A549 (cell line): ENCODE measurements at regions not wholly inside any gene's neighbourhood (a gene's known extent, or its start where the extent isn't known, plus 50 kb on each side); places are given as distances from the start of the nearest gene placed in this dataset.

ENCODE experiments used
- ATAC-seq, 2 experiments: fragments of 200-7000 bp in 1 of 2; fragments of >200 bp in 1 of 2; cut with Nextera tagmentation in 1 of 2; cut with Tn5 transposase in 1 of 2; 3 replicates each; pipeline versions ENCODE4 v1.8.0 to v1.9.1; 2018 to 2020; ENCODE audit warnings: mild to moderate bottlenecking in 1 of 2, moderate library complexity in 1 of 2
- CTCF ChIA-PET: fragments of 300-600 bp; sonication (Branson Sonifier 250); formaldehyde crosslinking; extraction: SDS; loops from one replicate; lab custom pipeline; 2021; ENCODE audit warnings: antibody characterized with exemption, inconsistent platforms; lab: Yijun Ruan, JAX
- POLR2A ChIA-PET: fragments of 350-600 bp; formaldehyde crosslinking; extraction: SDS; loops from one replicate; lab custom pipeline; 2021; ENCODE audit warnings: antibody characterized with exemption, inconsistent platforms; lab: Yijun Ruan, JAX
- DNase-seq, 2 experiments: peaks; one replicate each; pipeline versions ENCODE4 v3.0.0 to v3.0.0-alpha.2; 2011 to 2016; ENCODE audit warnings: low read depth in 1 of 2, low spot score in 1 of 2
- FAIRE-seq: peaks from 2 replicates; lab custom pipeline; 2011; peaks lifted over from hg19 to GRCh38; lab: Jason Lieb, UNC
- H3K27ac ChIP-seq, 2 experiments: fragments of >200 bp; sonication (Bioruptor Twin); formaldehyde crosslinking; 3 replicates each; pipeline ENCODE4 v1.5.1; 2016 to 2017
- H3K4me1 ChIP-seq: fragments of >200 bp; sonication (Bioruptor Twin); formaldehyde crosslinking; 3 replicates; pipeline ENCODE4 v1.6.1; 2016
- H3K4me2 ChIP-seq: fragments of >200 bp; sonication (Bioruptor Twin); formaldehyde crosslinking; 3 replicates; pipeline ENCODE4 v1.6.1; 2016
- H3K4me3 ChIP-seq: fragments of >200 bp; sonication (Bioruptor Twin); formaldehyde crosslinking; 3 replicates; pipeline ENCODE4 v1.5.1; 2016
- H3K9me3 ChIP-seq: fragments of >200 bp; sonication (Bioruptor Twin); formaldehyde crosslinking; 3 replicates; pipeline ENCODE4 v1.6.1; 2016
- BCL3 ChIP-seq: fragments of >200 bp; sonication (Bioruptor Twin); formaldehyde crosslinking; IDR thresholded peaks from 3 replicates; pipeline ENCODE4 v1.6.1; 2016
- E2F6 ChIP-seq: IDR thresholded peaks from 2 replicates; pipeline ENCODE4 v1.6.1; 2012; ENCODE audit warnings: low read depth, borderline replicate concordance
- ELK1 ChIP-seq: fragments of 150-350 bp; IDR thresholded peaks from 2 replicates; pipeline ENCODE4 v1.6.1; 2014; ENCODE audit warnings: low read depth, mild to moderate bottlenecking, low read length
- EP300 ChIP-seq, 2 experiments: fragments of >200 bp; sonication (Bioruptor Twin); formaldehyde crosslinking; IDR thresholded peaks; 2 replicates in 1 of 2; 3 replicates in 1 of 2; pipeline ENCODE4 v1.6.1; 2016 to 2017
- ESRRA ChIP-seq: fragments of 150-350 bp; IDR thresholded peaks from 2 replicates; pipeline ENCODE4 v1.6.1; 2014; ENCODE audit warnings: mild to moderate bottlenecking, low read length, borderline replicate concordance
- HDAC2 ChIP-seq: fragments of 200-600 bp; sonication (generic); IDR thresholded peaks from 2 replicates; pipeline ENCODE4 v1.6.1; 2016
- HEYL ChIP-seq: fragments of 250-450 bp; sonication (Bioruptor Pico); IDR thresholded peaks from 2 replicates; pipeline ENCODE4 v1.8.0; 2021; ENCODE audit warnings: mild to moderate bottlenecking, moderate library complexity
- HMGXB4 ChIP-seq: fragments of 250-450 bp; sonication (Bioruptor Pico); IDR thresholded peaks from 2 replicates; pipeline ENCODE4 v1.5.0; 2021; ENCODE audit warnings: mild to moderate bottlenecking, moderate library complexity, borderline replicate concordance
- HOXB13 ChIP-seq: fragments of 250-450 bp; sonication (Bioruptor Pico); IDR thresholded peaks from 2 replicates; pipeline ENCODE4 v1.5.0; 2020; ENCODE audit warnings: low read depth, mild to moderate bottlenecking, moderate library complexity
- KDM1A ChIP-seq: fragments of 200-600 bp; sonication (generic); IDR thresholded peaks from 2 replicates; pipeline ENCODE4 v1.6.1; 2016; ENCODE audit warnings: low read depth, mild to moderate bottlenecking
- KDM5A ChIP-seq: fragments of 200-600 bp; sonication (generic); IDR thresholded peaks from 2 replicates; pipeline ENCODE4 v1.6.1; 2016; ENCODE audit warnings: antibody characterized with exemption, mild to moderate bottlenecking
- NFE2L2 ChIP-seq: fragments of 150-350 bp; conservative IDR thresholded peaks from 2 replicates; pipeline ENCODE4 v1.6.1; 2014; ENCODE audit warnings: low read length
- NPAS2 ChIP-seq: fragments of 250-450 bp; sonication (Bioruptor Pico); IDR thresholded peaks from 2 replicates; pipeline ENCODE4 v1.8.0; 2022; ENCODE audit warnings: mild to moderate bottlenecking, moderate library complexity, borderline replicate concordance
- REST ChIP-seq: fragments of 200-600 bp; sonication (generic); IDR thresholded peaks from 2 replicates; pipeline ENCODE4 v1.6.1; 2016; ENCODE audit warnings: antibody characterized with exemption, mild to moderate bottlenecking, moderate library complexity
- RFX5 ChIP-seq: fragments of 450-650 bp; IDR thresholded peaks from 2 replicates; pipeline ENCODE4 v1.7.1; 2014; ENCODE audit warnings: antibody characterized with exemption, mild to moderate bottlenecking, moderate library complexity
- SREBF2 ChIP-seq: fragments of 450-650 bp; IDR thresholded peaks from 2 replicates; pipeline ENCODE4 v1.6.1; 2014; ENCODE audit warnings: mild to moderate bottlenecking, moderate library complexity
- TFCP2L1 ChIP-seq: fragments of 250-450 bp; sonication (Bioruptor Pico); IDR thresholded peaks from 2 replicates; pipeline ENCODE4 v1.5.0; 2021; ENCODE audit warnings: mild to moderate bottlenecking
- TP53 ChIP-seq: fragments of 250-450 bp; sonication (Bioruptor Pico); IDR thresholded peaks from 2 replicates; pipeline ENCODE4 v1.5.0; 2021; ENCODE audit warnings: mild to moderate bottlenecking, moderate library complexity
- ZC3H11A ChIP-seq: fragments of 450-650 bp; IDR thresholded peaks from 2 replicates; pipeline ENCODE4 v1.6.1; 2014; ENCODE audit warnings: antibody characterized with exemption, mild to moderate bottlenecking
- WGBS: methylation state at CpG from one replicate; pipeline ENCODE4 v1.1.6; 2017; ENCODE audit errors: missing lambda C conversion rate; 5-methylcytosine and 5-hydroxymethylcytosine counted together

- TF ChIP-seq NFE2L2 (no peak), ESRRA (no peak), HDAC2 (no peak), KDM5A (no peak), SREBF2 (no peak), REST (no peak), HEYL (CRISPR knock-in tag) (no peak)
These were observed 242.0 kb upstream of the RGMA start (continued) for GRCh38 chr15:93330912-93331544.

- TF ChIP-seq HMGXB4 (no peak), NPAS2 (CRISPR knock-in tag) (no peak), HDAC2 (no peak), KDM1A (no peak), TP53 (CRISPR knock-in tag) (no peak), ESRRA (no peak), EP300 (IDR thresholded peaks at IDR 0.05) (no peak), ELK1 (no peak), ZC3H11A (no peak), TFCP2L1 (CRISPR knock-in tag) (no peak), BCL3 (no peak), RFX5 (no peak), HOXB13 (no peak), E2F6 (no peak)
- TF ChIP-seq, all 56 proteins: peak for 0
- Histone ChIP-seq H3K4me3 (no peak overlapping the region), H3K27ac (no peak overlapping the region), H3K4me2 (no peak overlapping the region), H3K9me3 (no peaks in the 10 kb centered on the region), H3K4me1 (no peaks in the 10 kb centered on the region)
- 39% methylated on average over 2 of the region's 2 CpGs for WGBS
- ChIA-PET CTCF (no interaction called here), POLR2A (no interaction called here)
- FAIRE-seq (no peak), DNase-seq (no peak), ATAC-seq (no peak)
These were observed 238.4 kb upstream of the RGMA start for GRCh38 chr15:93327364-93327763.
